ENCODE measurements at regions not wholly inside any gene's neighbourhood (a gene's known extent, or its start where the extent isn't known, plus 50 kb on each side); places are given as distances from the start of the nearest gene placed in this dataset.

GRCh38 chr6:166692723-166693302, 65.8 kb upstream of the RPS6KA2 start:
- TF ChIP-seq JUN (IDR thresholded peaks at IDR 0.05; ENCODE audit: borderline replicate concordance, insufficient read depth, insufficient read length, low read depth), result no peak
- TF ChIP-seq, protein P1, sequence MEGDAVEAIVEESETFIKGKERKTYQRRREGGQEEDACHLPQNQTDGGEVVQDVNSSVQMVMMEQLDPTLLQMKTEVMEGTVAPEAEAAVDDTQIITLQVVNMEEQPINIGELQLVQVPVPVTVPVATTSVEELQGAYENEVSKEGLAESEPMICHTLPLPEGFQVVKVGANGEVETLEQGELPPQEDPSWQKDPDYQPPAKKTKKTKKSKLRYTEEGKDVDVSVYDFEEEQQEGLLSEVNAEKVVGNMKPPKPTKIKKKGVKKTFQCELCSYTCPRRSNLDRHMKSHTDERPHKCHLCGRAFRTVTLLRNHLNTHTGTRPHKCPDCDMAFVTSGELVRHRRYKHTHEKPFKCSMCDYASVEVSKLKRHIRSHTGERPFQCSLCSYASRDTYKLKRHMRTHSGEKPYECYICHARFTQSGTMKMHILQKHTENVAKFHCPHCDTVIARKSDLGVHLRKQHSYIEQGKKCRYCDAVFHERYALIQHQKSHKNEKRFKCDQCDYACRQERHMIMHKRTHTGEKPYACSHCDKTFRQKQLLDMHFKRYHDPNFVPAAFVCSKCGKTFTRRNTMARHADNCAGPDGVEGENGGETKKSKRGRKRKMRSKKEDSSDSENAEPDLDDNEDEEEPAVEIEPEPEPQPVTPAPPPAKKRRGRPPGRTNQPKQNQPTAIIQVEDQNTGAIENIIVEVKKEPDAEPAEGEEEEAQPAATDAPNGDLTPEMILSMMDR (IDR thresholded peaks at IDR 0.05; ENCODE audit: extremely low read depth in 1 of 2, insufficient read depth in 1 of 2, low read depth in 1 of 2, low read length in 2 of 2), result no peak
- TF ChIP-seq EZH2 (IDR thresholded peaks at IDR 0.05; ENCODE audit: borderline replicate concordance, low read depth, low read length, severe bottlenecking), result no peak
- TF ChIP-seq FOS (IDR thresholded peaks at IDR 0.05; ENCODE audit: borderline replicate concordance, insufficient read depth, low read length), result no peak
- no peak for TF ChIP-seq POLR2AphosphoS5 (IDR thresholded peaks at IDR 0.05; ENCODE audit: insufficient read depth, low read depth, low read length)
- no peak for TF ChIP-seq MAX (IDR thresholded peaks at IDR 0.05; ENCODE audit: insufficient read depth, insufficient read length)
- TF ChIP-seq MYC (IDR thresholded peaks at IDR 0.05; ENCODE audit: low read depth, low read length), result no peak
- TF ChIP-seq GATA2 (IDR thresholded peaks at IDR 0.05; ENCODE audit: insufficient read depth, insufficient read length, low read depth, low read length), result no peak
- TF ChIP-seq POLR2A (IDR thresholded peaks at IDR 0.05; ENCODE audit: low read depth, low read length), result no peak
- CTCF ChIA-PET, result interaction anchor here (1.3 kb wide), 1 partner anchor 177 kb away, joined by 4 read pairs; no protein-coding TSS in a partner anchor
- no TSS peak for BruUV-seq (replicated peaks)

More at GRCh38 chr6:166692723-166693302, 65.8 kb upstream of the RPS6KA2 start:
- intact Hi-C loops (cut with micrococcal nuclease) (no loop called here), dilution Hi-C loops (cut with MboI; ENCODE audit: extremely low pct_ligation_motif_present, low sequenced_read_pairs) (no loop called here)
- Histone ChIP-seq H3K79me2 (ENCODE audit: control insufficient read depth, insufficient read depth, low read length) (no peaks in the 10 kb centered on the region), H4K20me1 (replicated peaks; ENCODE audit: control insufficient read depth, extremely low read depth, insufficient read depth, low read length) (no peaks in the 10 kb centered on the region), H3K27me3 (ENCODE audit: control insufficient read depth in 2 of 2, insufficient read depth in 2 of 2, low read length in 2 of 2) (peaks cover 0 to 3% of the 10 kb centered on the region in 2 experiments), H3K27ac (ENCODE audit: insufficient read depth, low read depth, low read length) (no peak overlapping the region), H2AFZ (ENCODE audit: low read depth, low read length) (no peak overlapping the region), H3K4me3 (replicated peaks in 1 of 3; ENCODE audit: insufficient read depth in 1 of 3, low read depth in 1 of 3, low read length in 3 of 3) (no peak overlapping the region), H3K9me1 (replicated peaks; ENCODE audit: control insufficient read depth, extremely low read depth, insufficient read depth, low read length) (no peaks in the 10 kb centered on the region), H3K4me1 (ENCODE audit: control insufficient read depth, extremely low read depth, insufficient read depth, low read length) (peaks cover 20% of the 10 kb centered on the region), H3K9ac (replicated peaks; ENCODE audit: extremely low read depth, insufficient read depth, low read length) (no peak overlapping the region), H3K9me3 (replicated peaks; ENCODE audit: control insufficient read depth, insufficient read depth, low read length) (no peaks in the 10 kb centered on the region), H3K36me3 (ENCODE audit: control insufficient read depth in 2 of 2, extremely low read depth in 1 of 2, insufficient read depth in 2 of 2, low read length in 2 of 2) (no peaks in the 10 kb centered on the region), H3K4me2 (ENCODE audit: insufficient read depth, low read length) (no peak overlapping the region)
- POLR2A ChIA-PET, result no interaction called here
- DNase-seq (ENCODE audit: low read depth, low spot score) (no peak), FAIRE-seq (no peak)

Measured in endothelial cell of umbilical vein (primary cell).